ENCODE measurements at regions not wholly inside any gene's neighbourhood (a gene's known extent, or its start where the extent isn't known, plus 50 kb on each side); places are given as distances from the start of the nearest gene placed in this dataset.
"Not testable (repeated sequence)": the region's sequence is repeated elsewhere in the genome, so short reads cannot be mapped to it uniquely, and the experiment has no call there.

DNA sequence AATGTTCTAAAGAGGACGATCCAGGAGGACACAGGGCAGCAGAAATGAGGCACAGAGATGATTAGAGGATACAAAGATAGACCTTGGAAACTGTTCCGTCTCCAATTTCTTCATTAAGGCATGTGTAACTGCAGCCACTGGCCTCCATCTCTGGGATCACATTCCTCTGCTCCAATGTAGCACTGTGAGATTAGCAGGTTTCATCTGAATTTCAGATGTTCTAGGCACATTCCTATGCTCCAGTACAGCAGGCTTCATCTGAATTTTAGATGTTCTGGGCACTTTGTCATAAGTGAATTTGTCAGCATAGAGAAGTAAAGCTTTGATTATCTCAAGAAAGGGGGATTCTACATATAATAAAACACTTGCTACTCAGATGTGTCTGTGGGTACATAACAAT, 671.4 kb downstream of the MTRR start:
- H3K4me3 ChIP-seq: no peak overlapping the region
- H3K4me1 ChIP-seq (replicated peaks): no peaks in the 10 kb centered on the region
- no peaks in the 10 kb centered on the region for H3K9me3 ChIP-seq (replicated peaks)
- H3K27ac ChIP-seq: no peak overlapping the region
- DNase-seq (ENCODE audit: low read depth in 1 of 2, low spot score in 2 of 2): no peak
- H3K36me3 ChIP-seq: no peaks in the 10 kb centered on the region
- H3K27me3 ChIP-seq (replicated peaks): no peaks in the 10 kb centered on the region

DNA sequence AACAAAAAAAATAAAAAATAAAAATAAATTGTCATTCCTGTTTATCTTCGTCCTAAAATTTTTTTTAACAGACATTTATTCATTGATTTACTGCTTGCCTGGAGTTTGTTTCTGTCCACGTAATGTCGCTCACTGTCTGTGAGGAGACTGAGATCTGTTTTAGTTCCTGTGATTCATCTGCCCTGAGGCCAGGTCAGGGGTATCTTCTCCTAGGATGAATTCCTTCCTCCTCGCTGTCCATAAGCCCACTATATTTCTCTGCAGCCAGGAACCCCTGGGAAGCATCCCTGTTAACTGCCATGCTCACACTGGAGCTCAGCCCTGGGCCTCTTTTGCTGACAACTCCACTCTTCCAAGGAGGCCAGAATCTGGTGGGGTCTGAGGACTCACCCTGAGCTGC, 682.0 kb downstream of the MTRR start:
- DNase-seq (ENCODE audit: low read depth in 1 of 2, low spot score in 2 of 2): no peak

DNA sequence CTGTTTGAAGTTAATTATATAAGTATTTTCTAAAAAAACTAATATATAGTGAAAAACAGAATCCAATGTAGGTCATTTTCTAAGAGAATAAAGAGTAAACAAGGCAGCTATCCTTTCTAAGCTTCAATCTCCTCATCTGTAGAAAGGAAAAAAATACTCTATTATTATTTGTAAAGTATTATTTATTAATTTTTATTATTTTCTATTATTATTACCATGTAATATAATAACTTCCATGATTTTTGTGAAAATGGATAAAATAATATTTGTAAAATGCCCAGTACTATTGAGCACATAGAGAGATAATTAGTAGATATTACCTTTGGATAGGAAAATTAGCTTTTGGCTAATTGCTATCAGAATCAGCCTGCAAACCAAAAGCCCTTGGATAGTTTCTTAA, 684.4 kb downstream of the MTRR start:
- Histone ChIP-seq H3K27ac (no peak overlapping the region), H3K27me3 (replicated peaks) (no peaks in the 10 kb centered on the region), H3K9me3 (replicated peaks) (no peaks in the 10 kb centered on the region), H3K36me3 (no peaks in the 10 kb centered on the region), H3K4me3 (no peak overlapping the region), H3K4me1 (replicated peaks) (no peaks in the 10 kb centered on the region)
- no peak for DNase-seq (ENCODE audit: low read depth in 1 of 2, low spot score in 2 of 2)

More for the DNA sequence above, 682.0 kb downstream of the MTRR start:
- no peaks in the 10 kb centered on the region for H3K36me3 ChIP-seq
- H3K9me3 ChIP-seq (replicated peaks): no peaks in the 10 kb centered on the region
- H3K27me3 ChIP-seq (replicated peaks): no peaks in the 10 kb centered on the region
- H3K4me3 ChIP-seq: no peak overlapping the region
- H3K4me1 ChIP-seq (replicated peaks): no peaks in the 10 kb centered on the region
- no peak overlapping the region for H3K27ac ChIP-seq

DNA sequence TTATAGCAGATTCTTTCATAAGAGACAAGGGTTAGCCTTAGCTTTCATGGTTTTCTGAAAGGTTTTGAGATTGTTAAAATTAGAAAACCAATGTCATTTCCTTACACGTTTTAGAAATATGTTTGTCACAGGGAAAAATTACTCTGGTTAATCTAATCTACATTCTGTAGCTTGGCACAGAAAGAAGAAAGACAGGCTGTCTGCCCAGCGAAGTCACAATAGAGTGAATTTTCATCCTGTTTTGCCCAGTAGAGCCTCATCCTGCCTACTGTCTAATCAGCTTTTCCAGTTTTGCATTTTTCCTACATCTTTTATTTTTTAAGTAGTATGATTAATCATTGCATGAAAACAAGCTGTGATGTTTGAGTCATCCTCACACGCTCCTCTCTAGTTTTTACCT, 688.8 kb downstream of the MTRR start:
- Histone ChIP-seq H3K4me3 (no peak overlapping the region), H3K36me3 (no peaks in the 10 kb centered on the region), H3K4me1 (replicated peaks) (no peaks in the 10 kb centered on the region), H3K27ac (no peak overlapping the region), H3K9me3 (replicated peaks) (no peaks in the 10 kb centered on the region), H3K27me3 (replicated peaks) (no peaks in the 10 kb centered on the region)
- no peak for DNase-seq (ENCODE audit: low read depth in 1 of 2, low spot score in 2 of 2)

DNA sequence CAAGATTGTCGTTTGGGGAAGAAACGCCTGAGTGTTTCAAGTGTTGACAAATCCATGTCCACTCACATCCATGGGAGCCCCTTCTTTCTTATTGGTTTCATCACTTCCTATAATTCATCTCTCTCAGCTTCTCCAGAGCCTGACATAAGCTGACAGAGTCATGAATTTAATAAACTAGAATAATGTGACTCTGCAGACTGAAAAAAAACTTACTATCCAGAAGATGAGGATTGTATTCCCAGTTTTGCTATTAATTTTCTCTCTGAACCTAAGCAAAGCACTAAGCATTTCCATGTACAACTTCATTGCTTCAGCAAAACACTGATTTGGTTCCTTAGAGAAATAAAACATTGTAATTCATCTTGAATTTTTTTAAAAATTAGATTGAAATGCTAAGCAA, 691.8 kb downstream of the MTRR start:
- Histone ChIP-seq H3K27ac (no peak overlapping the region), H3K4me3 (no peak overlapping the region), H3K4me1 (replicated peaks) (no peaks in the 10 kb centered on the region), H3K36me3 (no peaks in the 10 kb centered on the region), H3K27me3 (replicated peaks) (no peaks in the 10 kb centered on the region), H3K9me3 (replicated peaks) (no peaks in the 10 kb centered on the region)
- no peak for DNase-seq (ENCODE audit: low read depth in 1 of 2, low spot score in 2 of 2)

DNA sequence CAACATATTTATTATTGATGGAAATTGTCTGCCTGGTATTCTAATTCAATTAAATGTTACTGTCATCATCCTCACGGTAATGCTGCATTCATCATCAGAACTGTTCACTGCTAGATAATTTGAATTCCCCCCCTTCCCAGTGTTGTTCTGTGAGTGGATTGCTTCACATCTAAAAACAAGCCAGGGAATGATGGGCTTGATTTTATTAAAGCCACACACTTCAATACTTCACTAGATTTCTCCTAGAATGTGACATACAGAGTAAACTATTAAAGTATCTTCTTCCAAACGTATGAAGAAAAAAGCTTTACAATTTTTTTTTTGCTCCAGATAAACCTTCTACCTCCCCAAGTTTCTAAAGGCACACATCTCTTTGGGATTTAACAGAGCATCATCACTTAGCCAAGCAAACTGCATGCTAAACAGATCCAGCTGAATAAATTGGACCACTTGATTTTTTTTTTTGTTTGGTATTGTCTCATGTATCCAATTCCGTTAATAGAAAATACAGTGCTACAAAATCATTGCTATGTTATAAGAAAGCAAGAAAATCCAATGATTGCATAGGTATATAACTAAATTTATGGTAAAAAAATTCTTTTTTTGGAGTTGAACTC, 692.4 kb downstream of the MTRR start:
- no peaks in the 10 kb centered on the region for H3K36me3 ChIP-seq
- H3K27me3 ChIP-seq (replicated peaks): no peaks in the 10 kb centered on the region
- H3K27ac ChIP-seq: no peak overlapping the region
- DNase-seq (ENCODE audit: low read depth in 1 of 2, low spot score in 2 of 2): no peak
- H3K4me1 ChIP-seq (replicated peaks): no peaks in the 10 kb centered on the region
- H3K9me3 ChIP-seq (replicated peaks): no peaks in the 10 kb centered on the region
- H3K4me3 ChIP-seq: no peak overlapping the region

DNA sequence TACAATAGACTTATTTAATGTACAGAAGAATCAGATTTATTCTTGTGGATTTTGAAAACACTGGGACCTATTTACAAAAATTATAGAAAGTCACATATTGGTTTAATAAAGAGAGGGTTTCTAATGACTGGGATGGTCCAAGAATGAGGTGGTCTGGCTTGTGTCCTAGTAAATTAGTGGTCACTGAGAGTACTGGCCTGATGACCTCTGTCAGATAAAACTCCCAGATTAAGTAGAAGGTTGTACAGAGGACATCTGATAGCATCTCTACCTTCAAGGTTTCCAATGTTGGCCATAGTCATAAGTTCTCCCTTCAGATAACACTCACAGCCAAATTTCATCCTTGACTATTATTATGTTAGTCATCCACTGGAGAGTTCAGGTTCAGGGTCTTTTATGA, 692.9 kb downstream of the MTRR start:
- H3K27ac ChIP-seq: no peak overlapping the region
- no peak overlapping the region for H3K4me3 ChIP-seq
- H3K9me3 ChIP-seq (replicated peaks): no peaks in the 10 kb centered on the region
- DNase-seq (ENCODE audit: low read depth in 1 of 2, low spot score in 2 of 2): no peak
- H3K4me1 ChIP-seq (replicated peaks): no peaks in the 10 kb centered on the region
- H3K27me3 ChIP-seq (replicated peaks): no peaks in the 10 kb centered on the region
- no peaks in the 10 kb centered on the region for H3K36me3 ChIP-seq

DNA sequence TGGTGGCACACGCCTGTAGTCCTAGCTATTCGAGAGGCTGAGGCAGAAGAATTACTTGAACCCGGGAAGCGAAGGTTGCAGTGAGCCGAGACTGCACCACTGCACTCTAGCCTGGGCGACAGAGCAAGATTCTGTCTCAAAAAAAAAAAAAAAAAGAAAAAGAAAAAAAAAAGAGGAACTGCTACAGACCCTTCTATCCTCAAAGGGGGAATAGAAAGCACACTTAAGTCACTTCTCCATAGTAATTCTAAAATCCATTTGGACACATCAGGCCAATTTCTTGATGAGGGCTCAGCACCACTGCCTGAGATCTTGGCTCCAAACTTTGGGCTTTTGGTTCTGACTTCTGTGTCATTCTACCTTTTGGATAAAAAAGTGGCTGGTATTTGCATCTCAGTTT, 694.6 kb downstream of the MTRR start:
- H3K4me3 ChIP-seq; DNase-seq (ENCODE audit: low read depth in 1 of 2, low spot score in 2 of 2); H3K36me3 ChIP-seq; H3K4me1 ChIP-seq (replicated peaks); H3K27ac ChIP-seq; H3K27me3 ChIP-seq (replicated peaks); H3K9me3 ChIP-seq (replicated peaks): not testable (repeated sequence)

DNA sequence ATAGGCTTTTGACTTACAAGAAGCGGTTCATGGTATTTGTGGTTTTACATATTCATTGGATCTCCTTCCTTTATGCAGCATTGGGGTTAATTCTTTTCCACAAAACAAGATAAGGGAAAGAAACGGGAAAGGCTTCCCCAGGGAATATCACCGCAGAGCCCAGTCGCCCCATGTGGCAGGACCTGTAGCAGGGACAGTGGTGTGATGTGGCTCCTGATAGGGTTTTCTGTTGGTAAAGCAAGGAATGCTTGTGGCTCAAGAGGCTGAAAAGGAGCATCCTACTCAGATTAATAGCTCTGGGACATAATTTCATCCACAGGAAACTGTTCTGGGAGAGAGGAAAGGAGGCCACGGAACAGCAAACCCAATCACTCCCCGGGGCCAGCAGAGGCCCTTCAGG, 699.9 kb downstream of the MTRR start:
- H3K36me3 ChIP-seq: no peaks in the 10 kb centered on the region
- H3K9me3 ChIP-seq (replicated peaks): 0 out of 2 replicates have a peak, but pooled peaks cover 2% of the 10 kb centered on the region
- H3K4me3 ChIP-seq: no peak overlapping the region
- DNase-seq (ENCODE audit: low read depth in 1 of 2, low spot score in 2 of 2): no peak
- H3K4me1 ChIP-seq (replicated peaks): no peaks in the 10 kb centered on the region
- H3K27me3 ChIP-seq (replicated peaks): no peaks in the 10 kb centered on the region
- H3K27ac ChIP-seq: no peak overlapping the region

DNA sequence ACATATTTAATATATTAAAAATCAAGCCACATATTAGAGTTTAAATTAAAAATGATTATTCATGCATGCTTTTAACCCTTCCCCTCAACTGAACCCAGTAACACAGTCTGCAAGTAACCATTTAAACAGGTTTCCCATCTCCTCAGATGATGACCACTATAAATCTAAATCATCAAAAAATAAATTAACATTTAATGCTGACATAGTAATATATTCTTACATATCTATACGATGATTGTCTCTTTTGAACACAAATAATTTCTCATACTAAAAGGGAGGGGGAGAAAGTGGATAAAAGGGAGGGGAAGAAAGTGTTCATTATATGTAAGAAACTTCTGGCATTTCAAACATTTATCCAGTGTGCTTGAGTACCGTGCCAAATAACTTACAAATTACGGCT, 701.6 kb downstream of the MTRR start:
- Histone ChIP-seq H3K4me1 (replicated peaks) (no peaks in the 10 kb centered on the region), H3K9me3 (replicated peaks) (0 out of 2 replicates have a peak, but pooled peaks cover 2% of the 10 kb centered on the region), H3K4me3 (no peak overlapping the region), H3K36me3 (no peaks in the 10 kb centered on the region), H3K27ac (no peak overlapping the region), H3K27me3 (replicated peaks) (no peaks in the 10 kb centered on the region)
- no peak for DNase-seq (ENCODE audit: low read depth in 1 of 2, low spot score in 2 of 2)

DNA sequence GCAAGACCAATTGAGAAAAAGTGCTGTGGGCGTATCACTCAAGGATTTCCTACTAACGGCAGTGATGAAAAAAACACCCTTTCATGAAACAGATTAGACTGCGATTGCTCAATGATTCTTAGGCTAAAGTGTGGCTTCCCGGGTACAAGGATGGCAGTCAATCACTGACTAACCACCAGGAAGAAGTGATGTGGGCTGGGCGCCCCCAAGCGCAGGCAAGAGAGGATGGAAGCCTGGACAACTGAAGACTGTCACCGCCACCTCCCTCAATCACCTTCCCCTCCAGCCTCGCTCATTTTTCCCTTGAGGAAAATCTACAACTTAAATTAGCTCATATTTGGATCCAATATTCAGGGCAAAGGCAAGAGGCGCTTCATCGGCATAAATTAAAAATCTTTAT, 707.2 kb downstream of the MTRR start:
- H3K4me1 ChIP-seq (replicated peaks): no peaks in the 10 kb centered on the region
- H3K4me3 ChIP-seq: no peak overlapping the region
- no peak for DNase-seq (ENCODE audit: low read depth in 1 of 2, low spot score in 2 of 2)
- H3K9me3 ChIP-seq (replicated peaks): 0 out of 2 replicates have a peak, but pooled peaks cover 2% of the 10 kb centered on the region
- no peaks in the 10 kb centered on the region for H3K27me3 ChIP-seq (replicated peaks)
- no peak overlapping the region for H3K27ac ChIP-seq
- no peaks in the 10 kb centered on the region for H3K36me3 ChIP-seq

DNA sequence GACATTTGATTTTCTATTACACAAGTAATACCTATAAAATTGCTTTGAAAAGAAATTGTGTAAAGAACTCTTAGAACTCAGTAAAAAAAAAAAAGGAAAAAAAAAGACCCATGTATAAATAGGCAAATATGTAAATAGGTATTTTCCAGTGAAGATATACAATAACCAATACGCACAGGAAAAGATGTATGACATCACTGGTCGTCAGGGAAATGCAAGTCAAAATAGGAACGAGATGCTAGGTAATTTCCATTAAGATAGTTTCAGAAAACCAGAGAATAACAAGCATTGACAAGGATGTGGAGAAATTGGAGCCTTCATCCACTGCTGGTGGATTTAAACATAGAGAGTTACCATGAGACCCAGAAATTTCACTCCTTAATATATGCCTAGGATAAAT, 708.8 kb downstream of the MTRR start:
- H3K4me1 ChIP-seq (replicated peaks): no peaks in the 10 kb centered on the region
- H3K27me3 ChIP-seq (replicated peaks): no peaks in the 10 kb centered on the region
- no peak overlapping the region for H3K4me3 ChIP-seq
- H3K9me3 ChIP-seq (replicated peaks): no peaks in the 10 kb centered on the region
- no peak for DNase-seq (ENCODE audit: low read depth in 1 of 2, low spot score in 2 of 2)
- H3K36me3 ChIP-seq: no peaks in the 10 kb centered on the region
- H3K27ac ChIP-seq: no peak overlapping the region

DNA sequence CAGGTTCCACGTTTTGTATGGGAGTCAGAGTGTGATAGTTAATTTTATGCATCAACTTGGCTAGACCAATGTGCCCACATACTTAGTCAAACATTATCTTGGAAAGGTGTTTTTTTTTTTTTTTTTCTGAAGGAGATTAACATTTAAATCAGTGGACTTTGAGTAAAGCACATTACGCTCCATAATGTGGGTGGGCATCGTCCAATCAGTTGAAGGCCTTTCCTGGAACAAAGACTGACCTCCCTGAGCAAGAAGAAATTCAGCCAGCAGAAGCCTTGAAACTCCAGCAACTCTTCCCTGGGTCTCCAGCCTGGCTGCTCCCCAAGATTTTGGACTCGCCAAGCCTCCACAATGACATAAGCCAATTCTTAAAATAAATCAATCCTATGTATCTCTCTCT, 711.4 kb downstream of the MTRR start:
- Histone ChIP-seq H3K4me1 (replicated peaks) (no peaks in the 10 kb centered on the region), H3K27me3 (replicated peaks) (no peaks in the 10 kb centered on the region), H3K4me3 (no peak overlapping the region), H3K9me3 (replicated peaks) (no peaks in the 10 kb centered on the region), H3K27ac (no peak overlapping the region), H3K36me3 (no peaks in the 10 kb centered on the region)
- no peak for DNase-seq (ENCODE audit: low read depth in 1 of 2, low spot score in 2 of 2)

DNA sequence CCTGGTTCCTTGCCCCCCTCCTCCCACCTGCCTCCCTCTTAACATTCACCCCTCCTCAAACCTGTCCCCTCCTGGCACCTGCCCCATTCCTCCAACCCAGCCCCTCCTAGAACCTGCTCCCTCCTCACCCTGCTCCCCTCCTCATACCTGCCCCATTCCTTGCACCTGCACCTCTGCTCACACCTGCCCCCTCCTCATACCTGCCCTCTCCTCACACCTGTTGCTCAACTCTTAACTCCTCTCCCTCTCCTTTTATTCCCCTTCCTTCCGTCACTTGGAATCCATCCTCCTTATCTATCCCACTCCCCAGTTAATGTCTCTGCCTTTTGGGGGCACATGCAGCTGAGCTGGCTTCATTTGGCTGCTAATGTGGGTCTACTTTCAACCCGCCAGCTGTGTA, 712.1 kb downstream of the MTRR start:
- Histone ChIP-seq H3K27me3 (replicated peaks) (no peaks in the 10 kb centered on the region), H3K4me1 (replicated peaks) (no peaks in the 10 kb centered on the region), H3K36me3 (no peaks in the 10 kb centered on the region), H3K27ac (no peak overlapping the region), H3K9me3 (replicated peaks) (no peaks in the 10 kb centered on the region), H3K4me3 (no peak overlapping the region)
- DNase-seq (ENCODE audit: low read depth in 1 of 2, low spot score in 2 of 2): no peak
